Left ventricle myocardium superior (tissue), 1 donor: ENCODE measurements at regions not wholly inside any gene's neighbourhood (a gene's known extent, or its start where the extent isn't known, plus 50 kb on each side); places are given as distances from the start of the nearest gene placed in this dataset.

Source experiments
- ATAC-seq: fragments of 200-7000 bp; cut with Tn5 transposase; one replicate; pipeline ENCODE4 v1.9.1; 2020; ENCODE audit warnings: mild to moderate bottlenecking, moderate library complexity
- DNase-seq: peaks from one replicate; pipeline ENCODE4 v3.0.0-alpha.2; 2020
- intact Hi-C: fragments of 100-400 bp; cut with micrococcal nuclease; formaldehyde crosslinking; loops from one replicate; pipeline ENCODE4 v1.11.0; 2022
- donor health status: DM: no; HTN: yes; CAD: no; lungs with severe emphysema.

- DNase-seq: peak; percentile 54
- intact Hi-C loops: no loop called here
- peak; percentile 81 for ATAC-seq
These were observed 86.9 kb upstream of the COL6A5 start for GRCh38 chr3:130258532-130258952.

- DNase-seq: no peak
- ATAC-seq: peak; percentile 28
- intact Hi-C loops: no loop called here
These were observed 86.2 kb upstream of the COL6A5 start for GRCh38 chr3:130259166-130259874.

- intact Hi-C loops: no loop called here
- ATAC-seq (peak; percentile 75), DNase-seq (peak; percentile 46)
These were observed 84.6 kb upstream of the COL6A5 start for GRCh38 chr3:130260918-130261317.

- DNase-seq (peak; percentile 28), ATAC-seq (no peak)
- intact Hi-C loops: no loop called here
These were observed 81.8 kb upstream of the COL6A5 start for GRCh38 chr3:130263708-130264107.

- intact Hi-C loops: no loop called here
- ATAC-seq: no peak
- no peak for DNase-seq
These were observed 78.7 kb upstream of the COL6A5 start for GRCh38 chr3:130266817-130267216.

- intact Hi-C loops: no loop called here
- ATAC-seq: peak; percentile 38
- DNase-seq: no peak
These were observed 69.2 kb upstream of the COL6A5 start for GRCh38 chr3:130276203-130276803.

- DNase-seq (no peak), ATAC-seq (no peak)
- intact Hi-C loops: no loop called here
These were observed 56.8 kb upstream of the COL6A5 start for GRCh38 chr3:130288670-130289069.

GRCh38 chr3:130291148-130291547 lies 54.3 kb upstream of the COL6A5 start:
- intact Hi-C loops: no loop called here
- DNase-seq: no peak
- no peak for ATAC-seq

- DNase-seq (no peak), ATAC-seq (no peak)
- intact Hi-C loops: no loop called here
These were observed 52.2 kb upstream of the COL6A5 start for GRCh38 chr3:130293247-130293646.
